SHP77 (cell line): ENCODE measurements at regions not wholly inside any gene's neighbourhood (a gene's known extent, or its start where the extent isn't known, plus 50 kb on each side); places are given as distances from the start of the nearest gene placed in this dataset.
"Not testable (repeated sequence)": the region's sequence is repeated elsewhere in the genome, so short reads cannot be mapped to it uniquely, and the experiment has no call there.

ENCODE experiments used
- DNase-seq, 2 experiments: peaks; one replicate each; lab custom pipeline; 2025; lab: John Stamatoyannopoulos, UW

DNA sequence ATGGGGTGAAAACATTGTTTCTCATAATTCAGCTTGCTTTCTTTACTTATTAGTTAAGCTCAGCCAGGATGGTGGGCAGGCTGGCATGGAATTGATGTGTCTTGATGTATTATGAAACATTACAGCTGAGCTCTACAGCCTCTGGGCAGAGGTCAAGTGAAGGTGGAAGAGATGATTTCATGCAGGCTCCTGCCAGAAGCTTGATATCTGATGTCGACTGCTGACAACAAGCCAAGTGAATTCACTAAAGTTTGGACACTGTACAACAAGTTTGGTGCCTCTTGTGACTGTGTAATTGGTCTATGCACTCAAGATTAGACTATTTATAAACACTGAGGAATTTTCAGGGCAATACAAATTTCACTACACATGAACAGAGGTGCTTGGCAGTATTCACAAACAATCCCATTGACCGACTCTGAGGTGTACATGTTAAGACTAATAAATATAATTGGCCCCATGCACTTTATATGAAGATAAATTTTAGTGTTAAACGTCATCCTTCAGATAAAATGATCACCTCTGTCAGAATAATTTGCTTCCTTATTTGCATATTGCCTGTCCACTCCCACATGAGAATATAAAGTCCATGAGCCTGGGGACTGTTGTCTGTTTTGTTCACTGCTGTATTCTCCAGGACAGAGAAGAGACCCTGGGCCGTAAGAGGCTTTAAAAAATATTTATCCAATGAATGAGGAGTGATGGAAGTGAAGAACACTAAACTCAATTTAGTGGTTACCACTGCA is 612.2 kb downstream of the IQCM start:
- no peak for DNase-seq

DNA sequence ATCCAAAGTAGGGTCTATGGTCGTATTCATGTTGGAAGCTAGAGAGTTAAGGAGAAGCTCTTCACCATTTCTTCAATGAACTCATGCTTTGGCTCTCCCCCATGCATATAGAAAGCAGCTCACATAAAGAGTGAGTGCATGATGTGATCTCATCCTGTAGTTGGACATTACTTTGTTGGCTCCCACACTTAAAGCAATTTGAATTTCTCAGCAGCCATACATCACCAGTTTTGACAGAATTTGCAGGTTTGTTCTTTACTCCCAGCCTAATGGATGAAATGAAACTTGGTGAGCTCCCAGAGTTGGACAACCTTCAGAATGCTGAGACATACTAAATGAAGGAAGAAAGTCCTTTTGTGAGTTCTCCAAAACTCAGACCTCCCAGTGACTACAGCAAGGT is 613.5 kb downstream of the IQCM start:
- no peak for DNase-seq

DNA sequence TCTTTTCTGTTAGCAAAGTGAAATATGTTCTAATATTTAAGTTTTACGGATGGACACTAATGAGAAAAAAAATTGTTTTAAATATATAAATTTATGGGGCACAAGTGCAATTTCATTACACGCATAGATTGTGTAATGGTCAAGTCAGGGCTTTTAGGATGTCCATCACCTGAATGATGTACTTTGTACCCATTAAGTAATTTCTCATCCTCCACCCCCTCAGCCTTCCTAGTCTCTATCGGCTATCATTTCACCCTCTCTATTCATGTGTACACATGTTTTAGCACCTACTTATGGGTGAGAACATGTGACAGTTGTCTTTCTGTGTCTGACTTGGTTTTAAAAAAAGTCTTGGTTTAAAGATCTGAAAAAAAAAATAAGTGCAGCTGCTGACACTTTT is 616.0 kb downstream of the IQCM start:
- no peak for DNase-seq

DNA sequence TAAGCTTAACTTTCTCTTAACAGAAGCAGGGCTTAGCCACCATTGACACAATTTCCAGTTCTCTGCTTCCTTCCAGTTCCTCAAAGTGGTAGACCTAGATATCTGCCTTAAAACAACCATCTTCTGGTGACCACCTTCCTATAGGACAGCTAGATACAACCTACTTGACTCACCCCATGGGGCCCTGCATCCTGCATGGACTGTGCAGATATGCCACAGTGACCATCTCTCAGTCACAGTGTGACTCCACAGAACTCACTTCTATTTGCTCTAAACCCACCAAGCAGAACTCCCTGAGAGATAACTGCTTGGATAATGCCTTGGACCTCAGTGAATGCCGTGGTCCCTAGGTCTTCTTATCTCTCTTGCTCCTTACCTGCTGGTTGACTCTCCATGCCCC is 621.6 kb downstream of the IQCM start:
- DNase-seq: no peak

DNA sequence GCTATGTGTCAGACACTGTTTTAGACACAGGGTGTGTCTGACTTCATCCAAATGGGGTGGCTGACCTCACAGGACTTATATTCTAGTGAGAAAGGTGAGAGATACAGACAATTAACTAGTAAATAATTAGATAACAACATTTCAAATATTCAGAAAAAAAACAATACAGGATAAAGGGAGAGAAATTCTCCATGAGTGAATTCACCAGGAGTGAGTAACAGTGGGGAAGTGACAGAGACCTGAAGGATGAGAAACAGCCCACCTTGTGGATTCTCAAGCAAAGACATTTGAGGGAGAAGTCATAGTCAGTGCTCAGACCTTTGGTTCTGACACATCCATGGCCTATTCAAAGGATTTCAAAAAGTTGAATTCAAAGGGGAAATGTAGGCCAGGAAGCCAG is 627.9 kb downstream of the IQCM start:
- DNase-seq: no peak

DNA sequence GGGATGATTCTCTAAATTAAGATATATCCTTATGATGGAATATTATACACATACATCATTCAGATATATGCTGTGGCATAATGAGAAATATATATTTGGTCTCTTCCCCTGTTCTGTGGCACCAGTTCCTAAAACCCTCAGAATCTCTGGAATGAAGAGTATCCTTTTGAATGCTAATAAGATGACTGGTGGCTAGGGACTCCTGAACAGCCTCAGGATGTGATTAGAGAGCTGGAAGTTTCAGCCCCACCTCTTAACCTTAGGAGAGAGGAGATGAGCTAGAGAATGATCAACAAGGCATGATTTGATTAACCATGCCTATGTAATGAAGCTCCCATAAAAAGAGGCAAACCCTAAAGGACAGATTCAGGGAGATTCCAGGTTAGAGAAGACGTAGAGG is 632.0 kb downstream of the IQCM start:
- DNase-seq: no peak

DNA sequence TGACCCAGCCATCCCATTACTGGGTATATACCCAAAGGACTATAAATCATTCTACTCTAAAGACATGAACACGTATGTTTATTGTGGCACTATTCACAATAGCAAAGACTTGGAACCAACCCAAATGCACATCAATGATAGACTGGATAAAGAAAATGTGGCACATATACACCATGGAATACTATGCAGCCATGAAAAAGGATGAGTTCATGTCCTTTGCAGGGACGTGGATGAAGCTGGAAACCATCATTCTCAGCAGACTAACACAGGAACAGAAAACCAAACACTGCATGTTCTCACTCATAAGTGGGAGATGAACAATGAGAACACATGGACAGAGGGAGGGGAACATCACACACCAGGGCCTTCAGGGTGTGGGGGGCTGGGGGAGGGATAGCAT is 634.2 kb downstream of the IQCM start:
- DNase-seq: not testable (repeated sequence)

DNA sequence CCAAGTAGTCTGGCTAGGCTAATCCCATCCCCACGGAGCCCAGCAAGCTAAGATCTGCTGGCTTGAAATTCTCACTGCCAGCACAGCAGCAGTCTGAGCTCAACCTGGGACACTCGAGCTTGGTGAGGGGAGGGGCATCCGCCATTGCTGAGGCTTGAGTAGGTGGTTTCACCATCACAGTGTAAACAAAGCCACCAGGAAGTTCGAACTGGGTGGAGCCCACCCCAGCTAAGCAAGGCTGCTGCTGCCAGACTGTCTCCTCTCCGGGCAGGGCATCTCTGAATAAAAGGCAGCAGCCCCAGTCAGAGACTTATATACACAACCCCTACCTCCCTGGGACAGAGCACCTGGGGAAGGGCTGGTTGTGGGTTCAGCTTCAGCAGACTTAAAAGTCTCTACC is 639.6 kb downstream of the IQCM start:
- DNase-seq: no peak

DNA sequence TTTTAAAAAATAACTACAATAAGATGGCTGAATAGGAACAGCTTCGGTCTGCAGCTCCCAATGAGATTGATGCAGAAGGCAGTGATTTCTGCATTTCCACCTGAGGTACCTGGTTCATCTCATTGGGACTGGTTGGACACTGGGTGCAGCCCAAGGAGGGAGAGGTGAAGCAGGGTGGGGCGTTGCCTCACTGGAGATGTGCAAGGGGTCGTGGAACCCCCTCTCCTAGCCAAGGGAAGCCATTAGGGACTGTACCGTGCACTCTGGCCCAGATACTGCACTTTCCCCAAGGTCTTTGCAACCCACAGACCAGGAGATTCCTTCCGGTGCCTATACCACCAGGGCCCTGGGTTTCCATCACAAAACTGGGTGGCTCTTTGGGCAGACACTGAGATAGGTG is 640.1 kb downstream of the IQCM start:
- no peak for DNase-seq

DNA sequence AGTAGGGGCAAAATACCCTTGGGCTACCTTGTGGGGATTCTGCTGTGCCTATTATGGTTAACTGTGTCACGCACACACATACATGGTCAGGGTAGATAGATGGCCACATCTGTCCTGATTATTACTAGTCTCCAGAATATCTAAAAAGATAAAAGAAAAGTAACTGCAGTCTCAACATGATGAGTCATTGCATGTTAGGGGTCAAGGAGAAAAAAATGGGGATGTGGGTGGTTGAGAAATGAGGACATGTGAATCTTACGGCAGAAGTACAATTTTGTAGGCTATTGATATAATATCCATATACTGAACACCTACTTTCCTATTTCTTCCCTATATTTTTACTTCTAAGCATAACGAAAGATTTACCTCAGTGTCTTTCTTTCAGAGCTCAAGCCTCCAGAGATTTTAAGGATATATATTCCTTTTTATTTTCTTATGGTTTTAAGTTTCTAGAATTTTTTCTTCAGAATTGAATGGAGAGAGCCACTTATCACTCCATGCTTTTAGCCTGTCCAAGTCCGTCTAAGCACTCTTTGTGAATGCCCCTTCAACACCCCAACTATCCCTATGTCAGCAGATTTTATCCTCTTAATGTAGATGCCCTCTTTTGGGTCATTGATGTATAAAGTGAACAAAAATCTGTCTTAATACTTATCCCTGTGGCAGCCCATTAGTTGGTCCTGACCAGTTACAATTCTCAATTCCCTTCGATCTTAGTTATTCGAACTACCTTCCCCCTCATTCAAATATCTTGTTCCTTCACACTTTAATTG is 642.2 kb downstream of the IQCM start:
- DNase-seq: no peak

DNA sequence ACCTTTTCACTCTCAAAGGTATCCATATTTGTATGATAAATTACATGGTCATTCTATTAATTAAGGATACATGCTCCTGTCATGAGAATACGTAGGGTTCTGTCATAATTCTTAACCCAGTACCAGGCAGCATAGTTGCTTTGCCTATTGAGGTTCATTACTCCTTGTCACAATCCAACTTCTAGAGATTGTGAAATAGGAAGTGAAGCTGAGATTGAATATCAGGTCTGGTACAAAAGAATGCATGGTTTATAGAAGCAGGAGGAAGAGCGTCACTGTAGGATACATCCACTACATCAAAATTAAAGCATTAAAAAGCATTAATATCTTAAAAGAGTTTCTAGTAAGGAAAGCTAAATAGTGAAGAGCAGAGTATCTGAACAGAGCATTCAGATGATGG is 647.0 kb downstream of the IQCM start:
- DNase-seq: no peak

DNA sequence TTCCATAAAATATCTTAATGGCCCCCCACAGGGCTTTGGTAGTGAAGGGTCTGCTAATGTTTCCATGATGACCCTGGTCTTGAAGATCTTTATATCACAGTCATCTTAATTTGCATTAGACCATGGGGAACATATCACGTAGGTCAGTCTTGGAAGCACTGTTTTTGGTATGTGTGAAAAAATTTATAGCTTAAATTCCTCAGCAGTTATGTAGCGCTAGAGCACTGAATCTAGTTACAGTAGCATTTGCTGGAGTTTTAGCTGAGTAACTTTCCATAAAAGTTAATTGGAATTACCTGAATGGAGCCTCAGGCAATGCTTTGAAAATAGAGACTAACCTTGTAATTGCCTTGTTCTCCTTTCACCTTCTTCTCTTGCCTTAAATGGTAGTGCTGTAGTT is 648.8 kb downstream of the IQCM start:
- DNase-seq: no peak

DNA sequence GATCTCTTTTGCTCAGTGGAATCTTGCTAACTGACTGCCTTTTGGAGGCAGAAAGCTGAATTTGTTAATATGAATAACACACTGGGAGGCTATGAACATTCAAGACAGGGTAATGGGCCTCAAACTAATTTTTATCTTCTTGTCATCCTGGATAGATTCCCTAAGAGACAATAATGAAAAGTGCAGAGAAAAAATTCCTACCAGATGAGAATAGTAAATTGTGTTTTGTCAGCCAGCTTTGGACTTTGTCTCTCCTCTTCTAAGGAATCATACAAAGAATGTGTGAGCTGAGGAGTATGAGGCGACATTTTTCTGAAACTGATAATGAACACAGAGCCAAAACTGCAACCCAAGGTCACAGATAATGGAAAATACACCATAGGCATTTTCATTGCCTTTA is 649.3 kb downstream of the IQCM start:
- no peak for DNase-seq

DNA sequence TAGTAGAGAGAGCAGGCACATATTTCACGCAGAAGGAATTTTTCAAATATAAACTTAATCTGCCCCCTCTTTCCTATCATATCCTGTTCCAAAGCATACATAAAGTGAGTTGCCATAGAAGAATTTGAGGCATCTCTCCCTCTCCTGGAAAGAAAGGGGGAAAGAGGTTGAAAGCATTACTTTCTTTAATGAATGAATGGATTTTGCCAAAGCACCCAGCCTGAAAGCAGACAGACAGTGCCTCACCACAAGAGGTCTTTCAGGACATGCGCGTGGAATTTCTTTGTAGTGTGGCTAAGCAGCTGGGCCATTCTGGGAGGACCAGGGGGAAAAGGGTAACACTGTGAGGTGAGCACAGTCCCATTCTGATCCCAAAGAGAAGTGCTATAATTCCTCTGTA is 651.4 kb downstream of the IQCM start:
- DNase-seq: no peak

DNA sequence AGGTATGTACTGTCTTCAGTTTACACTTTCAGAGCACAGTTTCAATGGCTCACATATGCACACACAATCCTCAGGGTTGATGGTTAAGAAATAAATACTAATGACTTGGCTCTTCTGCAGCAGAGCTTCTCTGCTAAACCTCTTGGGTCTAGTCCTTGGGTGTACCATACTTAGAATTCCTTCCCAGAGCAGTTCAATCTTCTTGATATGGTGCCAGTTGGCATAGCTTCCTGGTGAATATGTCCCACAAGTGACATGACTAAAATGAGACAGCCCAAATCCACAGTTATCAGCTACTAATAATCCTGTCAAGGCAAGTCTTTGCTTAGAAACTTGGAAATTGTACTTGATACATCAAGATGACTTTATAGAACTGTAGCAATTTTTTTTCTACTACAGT is 654.4 kb downstream of the IQCM start:
- no peak for DNase-seq

DNA sequence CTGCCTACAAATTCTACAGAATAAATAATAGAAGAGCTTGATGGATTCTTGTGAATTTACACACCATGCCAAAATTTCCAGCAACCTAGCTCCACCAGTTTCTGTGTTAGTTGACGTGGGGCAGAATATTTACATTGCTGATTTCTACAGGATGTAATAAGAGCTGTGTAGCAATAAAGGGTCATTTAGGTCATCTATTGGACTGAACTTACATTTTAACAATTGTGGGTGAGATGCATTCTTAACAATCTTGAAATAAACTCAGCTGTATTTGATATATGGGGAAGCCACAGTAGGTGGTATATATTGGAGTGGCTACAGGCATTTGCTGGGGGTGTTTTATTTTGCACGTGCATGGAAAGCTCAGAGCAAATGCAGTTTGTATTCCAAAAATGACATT is 655.3 kb downstream of the IQCM start:
- no peak for DNase-seq

DNA sequence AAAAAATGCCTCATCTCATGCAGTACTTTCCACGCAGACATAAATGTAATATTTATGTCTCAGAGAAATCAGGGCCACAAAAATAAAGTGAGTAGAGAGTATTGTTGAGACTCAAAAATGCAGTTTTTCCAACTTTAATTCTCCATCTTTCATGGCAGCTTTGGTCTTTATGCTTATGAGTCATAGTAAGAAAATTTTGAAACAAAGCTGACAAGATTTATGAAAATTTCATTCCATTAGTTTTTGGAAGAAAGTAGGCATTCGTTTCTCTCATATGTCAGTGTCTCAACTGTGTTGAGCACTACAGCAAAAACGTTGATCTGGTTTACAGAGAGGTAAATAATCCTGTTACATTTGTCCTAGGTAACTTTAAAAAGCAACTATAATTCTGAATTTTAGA is 656.8 kb downstream of the IQCM start:
- DNase-seq: no peak

DNA sequence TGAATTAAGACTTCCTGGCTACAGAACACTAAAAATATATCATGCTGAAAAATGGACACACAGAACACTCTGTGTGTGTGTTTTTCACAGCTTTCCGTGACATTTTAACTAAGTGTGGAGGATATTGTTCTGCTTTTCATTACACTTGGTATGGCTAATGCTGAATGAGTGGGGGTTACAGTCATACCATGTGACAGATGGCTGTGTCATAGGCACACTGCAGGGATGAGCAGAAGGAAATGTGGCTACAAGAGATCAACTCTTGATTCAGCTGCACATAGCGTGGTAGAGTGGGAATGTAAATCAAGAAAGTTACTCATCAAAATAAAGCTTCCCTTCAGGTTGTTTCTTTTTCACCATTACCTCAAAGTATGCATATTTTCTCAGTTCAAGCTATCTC is 669.8 kb downstream of the IQCM start:
- no peak for DNase-seq

DNA sequence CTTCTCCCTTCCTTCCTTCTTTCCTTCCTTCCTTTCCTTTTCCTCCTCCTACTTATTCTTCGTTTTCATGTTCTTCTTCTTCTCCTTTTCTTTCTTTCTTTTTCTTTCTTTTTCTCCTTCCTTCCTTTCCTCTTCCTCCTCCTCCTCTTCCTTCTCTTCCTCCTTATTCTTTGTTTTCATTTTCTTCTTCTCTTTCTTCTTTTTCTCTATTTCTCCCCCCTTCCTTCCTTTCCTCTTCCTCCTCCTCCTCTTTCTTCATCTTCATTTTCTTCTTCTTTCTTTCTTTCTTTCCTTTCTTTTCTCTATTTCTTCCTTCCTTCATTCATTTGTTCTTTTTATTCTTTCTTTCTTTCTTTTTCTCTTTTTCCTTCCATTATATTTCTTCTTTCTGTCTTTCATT is 671.6 kb downstream of the IQCM start:
- DNase-seq: no peak

DNA sequence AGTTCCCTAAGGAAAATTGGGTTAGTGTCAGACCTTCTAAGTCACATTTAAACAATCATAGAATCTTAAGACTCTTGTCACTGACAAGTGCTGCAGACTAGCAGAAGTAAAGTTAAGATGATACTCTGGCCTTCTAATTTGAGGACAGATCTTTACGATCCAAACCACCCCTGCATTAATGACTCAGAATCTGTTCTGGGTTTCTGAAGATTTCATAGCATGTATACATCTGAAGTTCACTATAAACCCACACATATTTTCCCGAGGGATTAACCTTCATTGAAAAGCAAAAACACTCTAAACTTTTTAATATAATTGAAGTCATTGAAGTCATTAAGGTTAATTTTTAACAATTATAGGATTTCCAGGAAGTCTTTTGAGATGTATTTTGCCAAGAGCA is 674.3 kb downstream of the IQCM start:
- DNase-seq: no peak

DNA sequence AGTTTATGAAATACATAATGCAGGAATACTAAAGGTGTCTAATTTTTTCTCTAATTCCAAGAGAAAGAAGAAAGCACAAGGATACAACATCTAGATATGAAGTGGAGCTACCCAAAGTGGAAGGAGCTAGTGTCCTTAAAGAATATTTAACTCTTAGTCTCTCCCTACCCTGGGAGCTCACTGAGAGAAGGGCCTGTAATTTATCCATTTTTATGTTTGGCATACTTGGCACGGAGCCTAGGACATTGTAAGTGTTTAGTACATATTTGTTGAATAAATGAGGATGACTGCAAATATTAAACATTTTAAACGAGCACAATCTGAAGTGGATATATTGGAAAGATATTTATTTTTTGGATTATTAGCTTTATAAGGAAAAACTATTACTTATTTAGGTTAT is 674.8 kb downstream of the IQCM start:
- DNase-seq: no peak

DNA sequence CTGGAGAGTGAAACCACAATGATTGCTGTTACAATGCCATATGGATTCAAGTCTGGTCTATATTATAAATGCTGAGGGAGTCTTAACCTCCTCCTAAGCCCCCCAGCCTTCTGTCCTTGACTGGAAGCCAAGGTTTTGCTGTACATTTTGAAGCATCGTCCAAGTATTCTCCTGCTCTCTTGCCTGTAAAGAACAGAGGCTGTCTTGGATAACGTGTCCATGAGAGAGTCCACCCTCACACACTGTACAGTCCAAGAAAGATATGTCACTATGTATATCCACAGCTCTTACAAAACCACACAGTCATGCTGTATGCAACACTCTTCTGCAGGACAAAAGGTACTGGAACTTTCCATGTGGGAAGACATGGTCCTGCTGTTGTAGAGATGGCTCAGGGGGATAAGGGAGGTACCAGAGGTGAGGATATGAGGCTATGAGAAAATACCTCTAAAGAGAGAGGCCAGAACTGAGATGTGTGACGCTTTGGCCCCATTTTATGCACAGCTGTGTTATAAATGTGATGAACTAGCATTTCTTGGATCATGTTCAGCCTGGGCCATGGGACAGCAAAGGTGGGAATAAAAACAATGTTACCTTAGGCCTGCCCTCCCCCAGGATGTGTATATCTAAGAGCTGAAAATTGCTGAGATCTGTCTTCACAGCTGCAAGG is 678.6 kb downstream of the IQCM start:
- DNase-seq: no peak

DNA sequence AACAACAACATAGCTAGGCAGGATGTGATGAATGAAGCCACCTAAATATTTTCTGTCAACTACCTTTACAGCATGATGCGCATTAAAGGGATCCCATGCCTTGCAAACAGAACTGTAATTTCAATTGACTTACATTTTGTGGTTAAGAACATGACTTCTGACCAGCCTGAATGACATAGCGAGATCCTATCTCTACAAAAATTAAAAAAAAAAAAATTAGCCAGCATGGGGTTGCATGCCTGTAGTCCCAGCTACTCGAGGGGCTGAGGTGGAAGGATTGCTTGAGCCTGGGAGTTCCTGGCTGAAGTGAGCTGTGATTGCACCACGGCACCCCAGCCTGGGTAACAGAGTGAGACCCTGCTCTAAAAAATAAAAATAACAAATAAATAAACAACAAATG is 680.6 kb downstream of the IQCM start:
- DNase-seq: no peak
